ENCODE measurements at regions not wholly inside any gene's neighbourhood (a gene's known extent, or its start where the extent isn't known, plus 50 kb on each side); places are given as distances from the start of the nearest gene placed in this dataset.
"Not testable (repeated sequence)": the region's sequence is repeated elsewhere in the genome, so short reads cannot be mapped to it uniquely, and the experiment has no call there.

- H3K27ac ChIP-seq (ENCODE audit: low read depth, low read length); H3K4me1 ChIP-seq (ENCODE audit: control insufficient read depth in 5 of 5, insufficient read depth in 5 of 5, low read length in 5 of 5); H3K27me3 ChIP-seq (ENCODE audit: control insufficient read depth in 5 of 5, insufficient read depth in 4 of 5, low read length in 5 of 5); H3K9me3 ChIP-seq (ENCODE audit: control insufficient read depth in 5 of 5, low read length in 5 of 5); H3K9ac ChIP-seq (ENCODE audit: low read length in 5 of 5); H3K4me3 ChIP-seq (ENCODE audit: low read depth in 1 of 5, low read length in 5 of 5); H3K36me3 ChIP-seq (ENCODE audit: control insufficient read depth in 5 of 5, insufficient read depth in 5 of 5, low read length in 5 of 5): not testable (repeated sequence)
Observed at GRCh38 chr1:118803128-118803527, 185.0 kb downstream of the TBX15 start.

- Histone ChIP-seq H3K4me1 (ENCODE audit: control insufficient read depth in 5 of 5, insufficient read depth in 5 of 5, low read length in 5 of 5) (no peaks in the 10 kb centered on the region), H3K27me3 (ENCODE audit: control insufficient read depth in 5 of 5, insufficient read depth in 4 of 5, low read length in 5 of 5) (no peaks in the 10 kb centered on the region), H3K36me3 (ENCODE audit: control insufficient read depth in 5 of 5, insufficient read depth in 5 of 5, low read length in 5 of 5) (no peaks in the 10 kb centered on the region), H3K9me3 (ENCODE audit: control insufficient read depth in 5 of 5, low read length in 5 of 5) (peaks cover 2 to 25% (median 14%) of the 10 kb centered on the region in 5 donors), H3K4me3 (ENCODE audit: low read depth in 1 of 5, low read length in 5 of 5) (no peak overlapping the region), H3K9ac (ENCODE audit: low read length in 5 of 5) (no peak overlapping the region), H3K27ac (ENCODE audit: low read depth, low read length) (no peak overlapping the region)
Observed at GRCh38 chr1:118791094-118791691, 196.9 kb downstream of the TBX15 start.

GRCh38 chr1:118788463-118788862, 199.7 kb downstream of the TBX15 start:
- Histone ChIP-seq H3K36me3 (ENCODE audit: control insufficient read depth in 5 of 5, insufficient read depth in 5 of 5, low read length in 5 of 5) (no peaks in the 10 kb centered on the region), H3K9me3 (ENCODE audit: control insufficient read depth in 5 of 5, low read length in 5 of 5) (peaks cover 2 to 25% (median 9%) of the 10 kb centered on the region in 5 donors), H3K4me1 (ENCODE audit: control insufficient read depth in 5 of 5, insufficient read depth in 5 of 5, low read length in 5 of 5) (peaks cover 0 to 6% (median 0%) of the 10 kb centered on the region in 5 donors), H3K4me3 (ENCODE audit: low read depth in 1 of 5, low read length in 5 of 5) (no peak overlapping the region), H3K27me3 (ENCODE audit: control insufficient read depth in 5 of 5, insufficient read depth in 4 of 5, low read length in 5 of 5) (no peaks in the 10 kb centered on the region), H3K27ac (ENCODE audit: low read depth, low read length) (no peak overlapping the region), H3K9ac (ENCODE audit: low read length in 5 of 5) (no peak overlapping the region)

- Histone ChIP-seq H3K27me3 (ENCODE audit: control insufficient read depth in 5 of 5, insufficient read depth in 4 of 5, low read length in 5 of 5) (no peaks in the 10 kb centered on the region), H3K9ac (ENCODE audit: low read length in 5 of 5) (no peak overlapping the region), H3K4me3 (ENCODE audit: low read depth in 1 of 5, low read length in 5 of 5) (no peak overlapping the region), H3K9me3 (ENCODE audit: control insufficient read depth in 5 of 5, low read length in 5 of 5) (peaks cover 2 to 21% (median 7%) of the 10 kb centered on the region in 5 donors), H3K4me1 (ENCODE audit: control insufficient read depth in 5 of 5, insufficient read depth in 5 of 5, low read length in 5 of 5) (peaks cover 0 to 6% (median 0%) of the 10 kb centered on the region in 5 donors), H3K36me3 (ENCODE audit: control insufficient read depth in 5 of 5, insufficient read depth in 5 of 5, low read length in 5 of 5) (no peaks in the 10 kb centered on the region), H3K27ac (ENCODE audit: low read depth, low read length) (no peak overlapping the region)
Observed at GRCh38 chr1:118786454-118787155, 201.5 kb downstream of the TBX15 start.

- H3K4me3 ChIP-seq (ENCODE audit: low read depth in 1 of 5, low read length in 5 of 5): no peak overlapping the region
- no peaks in the 10 kb centered on the region for H3K36me3 ChIP-seq (ENCODE audit: control insufficient read depth in 5 of 5, insufficient read depth in 5 of 5, low read length in 5 of 5)
- H3K4me1 ChIP-seq (ENCODE audit: control insufficient read depth in 5 of 5, insufficient read depth in 5 of 5, low read length in 5 of 5): peaks cover 0 to 6% (median 0%) of the 10 kb centered on the region in 5 donors
- no peaks in the 10 kb centered on the region for H3K27me3 ChIP-seq (ENCODE audit: control insufficient read depth in 5 of 5, insufficient read depth in 4 of 5, low read length in 5 of 5)
- H3K9ac ChIP-seq (ENCODE audit: low read length in 5 of 5): no peak overlapping the region
- peaks cover 0 to 8% (median 2%) of the 10 kb centered on the region in 5 donors for H3K9me3 ChIP-seq (ENCODE audit: control insufficient read depth in 5 of 5, low read length in 5 of 5)
- no peak overlapping the region for H3K27ac ChIP-seq (ENCODE audit: low read depth, low read length)
Observed at GRCh38 chr1:118785246-118785645, 202.9 kb downstream of the TBX15 start.

- Histone ChIP-seq H3K4me1 (ENCODE audit: control insufficient read depth in 5 of 5, insufficient read depth in 5 of 5, low read length in 5 of 5) (peaks cover 0 to 6% (median 0%) of the 10 kb centered on the region in 5 donors), H3K4me3 (ENCODE audit: low read depth in 1 of 5, low read length in 5 of 5) (no peak overlapping the region), H3K36me3 (ENCODE audit: control insufficient read depth in 5 of 5, insufficient read depth in 5 of 5, low read length in 5 of 5) (no peaks in the 10 kb centered on the region), H3K27me3 (ENCODE audit: control insufficient read depth in 5 of 5, insufficient read depth in 4 of 5, low read length in 5 of 5) (no peaks in the 10 kb centered on the region), H3K9me3 (ENCODE audit: control insufficient read depth in 5 of 5, low read length in 5 of 5) (peaks cover 0 to 7% (median 0%) of the 10 kb centered on the region in 5 donors), H3K9ac (ENCODE audit: low read length in 5 of 5) (no peak overlapping the region), H3K27ac (ENCODE audit: low read depth, low read length) (no peak overlapping the region)
Observed at GRCh38 chr1:118783095-118783758, 204.9 kb downstream of the TBX15 start.

GRCh38 chr1:118773656-118774055, 214.5 kb downstream of the TBX15 start:
- no peaks in the 10 kb centered on the region for H3K4me1 ChIP-seq (ENCODE audit: control insufficient read depth in 5 of 5, insufficient read depth in 5 of 5, low read length in 5 of 5)
- no peak overlapping the region for H3K4me3 ChIP-seq (ENCODE audit: low read depth in 1 of 5, low read length in 5 of 5)
- H3K27me3 ChIP-seq (ENCODE audit: control insufficient read depth in 5 of 5, insufficient read depth in 4 of 5, low read length in 5 of 5): no peaks in the 10 kb centered on the region
- no peaks in the 10 kb centered on the region for H3K36me3 ChIP-seq (ENCODE audit: control insufficient read depth in 5 of 5, insufficient read depth in 5 of 5, low read length in 5 of 5)
- H3K9ac ChIP-seq (ENCODE audit: low read length in 5 of 5): no peak overlapping the region
- peaks cover 6 to 14% (median 10%) of the 10 kb centered on the region in 5 donors for H3K9me3 ChIP-seq (ENCODE audit: control insufficient read depth in 5 of 5, low read length in 5 of 5)
- no peak overlapping the region for H3K27ac ChIP-seq (ENCODE audit: low read depth, low read length)

- no peak overlapping the region for H3K27ac ChIP-seq (ENCODE audit: low read depth, low read length)
- H3K36me3 ChIP-seq (ENCODE audit: control insufficient read depth in 5 of 5, insufficient read depth in 5 of 5, low read length in 5 of 5): no peaks in the 10 kb centered on the region
- no peak overlapping the region for H3K4me3 ChIP-seq (ENCODE audit: low read depth in 1 of 5, low read length in 5 of 5)
- H3K9me3 ChIP-seq (ENCODE audit: control insufficient read depth in 5 of 5, low read length in 5 of 5): peaks cover 3 to 7% (median 6%) of the 10 kb centered on the region in 5 donors
- no peak overlapping the region for H3K9ac ChIP-seq (ENCODE audit: low read length in 5 of 5)
- no peaks in the 10 kb centered on the region for H3K4me1 ChIP-seq (ENCODE audit: control insufficient read depth in 5 of 5, insufficient read depth in 5 of 5, low read length in 5 of 5)
- H3K27me3 ChIP-seq (ENCODE audit: control insufficient read depth in 5 of 5, insufficient read depth in 4 of 5, low read length in 5 of 5): no peaks in the 10 kb centered on the region
Observed at GRCh38 chr1:118767971-118768370, 220.2 kb downstream of the TBX15 start.

GRCh38 chr1:118753976-118754375, 234.2 kb downstream of the TBX15 start:
- Histone ChIP-seq H3K4me3 (ENCODE audit: low read depth in 1 of 5, low read length in 5 of 5) (no peak overlapping the region), H3K9me3 (ENCODE audit: control insufficient read depth in 5 of 5, low read length in 5 of 5) (no peaks in the 10 kb centered on the region), H3K4me1 (ENCODE audit: control insufficient read depth in 5 of 5, insufficient read depth in 5 of 5, low read length in 5 of 5) (no peaks in the 10 kb centered on the region), H3K27ac (ENCODE audit: low read depth, low read length) (no peak overlapping the region), H3K27me3 (ENCODE audit: control insufficient read depth in 5 of 5, insufficient read depth in 4 of 5, low read length in 5 of 5) (no peaks in the 10 kb centered on the region), H3K9ac (ENCODE audit: low read length in 5 of 5) (no peak overlapping the region), H3K36me3 (ENCODE audit: control insufficient read depth in 5 of 5, insufficient read depth in 5 of 5, low read length in 5 of 5) (no peaks in the 10 kb centered on the region)

GRCh38 chr1:118751166-118751565, 237.0 kb downstream of the TBX15 start:
- no peaks in the 10 kb centered on the region for H3K36me3 ChIP-seq (ENCODE audit: control insufficient read depth in 5 of 5, insufficient read depth in 5 of 5, low read length in 5 of 5)
- no peak overlapping the region for H3K9ac ChIP-seq (ENCODE audit: low read length in 5 of 5)
- H3K4me3 ChIP-seq (ENCODE audit: low read depth in 1 of 5, low read length in 5 of 5): no peak overlapping the region
- no peaks in the 10 kb centered on the region for H3K4me1 ChIP-seq (ENCODE audit: control insufficient read depth in 5 of 5, insufficient read depth in 5 of 5, low read length in 5 of 5)
- H3K27ac ChIP-seq (ENCODE audit: low read depth, low read length): no peak overlapping the region
- H3K9me3 ChIP-seq (ENCODE audit: control insufficient read depth in 5 of 5, low read length in 5 of 5): no peaks in the 10 kb centered on the region
- H3K27me3 ChIP-seq (ENCODE audit: control insufficient read depth in 5 of 5, insufficient read depth in 4 of 5, low read length in 5 of 5): no peaks in the 10 kb centered on the region
